HG03432 (cell line): ENCODE measurements at regions not wholly inside any gene's neighbourhood (a gene's known extent, or its start where the extent isn't known, plus 50 kb on each side); places are given as distances from the start of the nearest gene placed in this dataset.
"Not testable (repeated sequence)": the region's sequence is repeated elsewhere in the genome, so short reads cannot be mapped to it uniquely, and the experiment has no call there.

Experiments used
- ATAC-seq: cut with Tn5 transposase; IDR thresholded peaks from one replicate; pipeline ENCODE4 v1.9.1; 2021; ENCODE audit warnings: mild to moderate bottlenecking, moderate library complexity; ENCODE audit not compliant: unreplicated experiment

DNA sequence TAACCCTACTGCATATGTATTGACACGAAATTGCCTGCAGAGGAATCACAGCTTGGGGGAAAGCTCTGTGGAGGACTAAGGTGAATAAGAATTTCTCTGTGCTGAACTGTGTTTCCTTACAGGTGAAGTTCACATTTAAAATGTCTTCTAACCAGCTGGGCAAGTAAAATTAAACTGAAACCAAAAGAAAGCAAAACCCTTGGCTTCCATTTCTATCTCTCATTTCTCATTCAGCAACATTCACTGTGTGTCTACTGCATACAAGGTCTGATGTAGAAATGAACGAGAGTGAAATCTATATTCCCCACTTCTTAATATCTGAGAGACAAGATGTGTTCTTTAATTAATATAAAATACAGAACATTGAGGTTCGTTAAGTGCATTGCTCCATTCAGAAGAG, 397.3 kb downstream of the SOX11 start:
- ATAC-seq = no peak

DNA sequence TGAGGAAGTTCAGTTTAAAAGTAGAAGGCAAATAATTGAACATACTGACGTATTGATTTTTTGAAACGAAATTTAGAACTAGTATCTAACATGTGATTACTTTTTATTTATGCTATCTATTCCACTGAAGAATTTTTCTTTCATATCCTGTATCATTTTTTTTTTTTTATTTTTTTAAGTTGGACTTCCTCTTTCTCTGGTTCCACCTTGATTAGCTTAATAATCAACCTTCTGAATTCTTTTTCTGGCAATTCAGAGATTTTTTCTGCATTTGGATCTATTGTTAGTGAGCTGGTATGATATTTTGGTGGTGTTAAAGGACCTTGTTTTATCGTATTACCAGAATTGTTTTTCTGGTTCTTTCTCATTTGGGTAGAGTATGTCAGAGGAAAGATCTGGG, 411.2 kb downstream of the SOX11 start:
- no peak for ATAC-seq

DNA sequence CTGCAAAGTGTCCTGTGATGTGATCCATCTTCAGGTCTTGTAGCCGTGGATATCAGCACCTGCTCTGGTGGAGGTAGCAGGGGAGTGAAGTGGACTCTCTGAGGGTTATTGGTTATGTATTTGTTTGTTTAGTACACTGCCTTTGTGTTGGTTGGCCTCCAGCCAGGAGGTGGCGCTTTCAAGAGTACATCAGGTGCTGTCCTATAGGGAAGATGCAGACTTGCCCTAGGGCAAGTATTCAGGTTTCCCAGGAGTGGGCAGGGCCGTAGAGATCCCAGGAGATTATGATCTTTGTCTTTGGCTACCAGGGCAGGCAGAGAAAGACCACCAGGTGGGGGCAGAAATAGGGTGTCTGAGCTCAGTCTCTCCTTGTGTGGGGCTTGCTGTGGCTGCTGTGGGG, 411.8 kb downstream of the SOX11 start:
- no peak for ATAC-seq

DNA sequence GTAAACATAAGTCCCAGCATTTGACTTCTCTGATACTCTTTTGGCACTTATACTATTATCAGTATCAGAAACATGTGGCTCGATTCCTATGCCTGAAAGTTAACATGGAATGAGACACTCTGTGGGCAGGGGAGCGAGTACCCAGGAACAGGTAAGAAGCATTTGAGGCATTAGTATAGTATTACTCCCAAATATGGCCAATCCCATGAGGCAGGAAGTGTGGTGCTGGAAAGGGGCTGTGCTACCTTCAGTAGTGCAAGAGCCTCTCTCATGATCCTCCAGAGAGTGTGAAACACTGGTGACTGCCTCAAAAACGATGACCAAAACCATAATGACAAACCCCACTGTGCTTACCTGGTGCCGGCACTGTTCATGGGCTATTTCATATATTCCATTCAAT, 415.1 kb downstream of the SOX11 start:
- ATAC-seq = no peak

DNA sequence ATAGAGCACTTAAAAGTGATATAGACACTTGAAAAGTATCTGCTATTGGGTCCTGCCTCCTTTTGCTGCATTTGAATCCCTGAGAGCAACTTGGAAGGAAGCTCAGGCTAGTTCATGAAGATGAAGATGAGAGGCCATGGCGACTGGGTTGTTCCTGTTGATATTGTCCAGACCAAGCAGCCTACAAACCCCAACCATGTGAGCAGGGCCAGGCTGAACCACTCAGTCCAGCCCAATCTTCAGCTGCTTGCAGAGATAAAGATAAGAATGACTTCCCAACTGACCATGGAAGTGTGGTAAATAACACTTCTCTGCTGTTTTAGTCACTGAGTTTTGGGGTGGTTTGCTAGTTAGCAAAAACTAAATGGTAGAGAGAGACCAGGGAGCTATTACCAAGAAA, 417.6 kb downstream of the SOX11 start:
- no peak for ATAC-seq

DNA sequence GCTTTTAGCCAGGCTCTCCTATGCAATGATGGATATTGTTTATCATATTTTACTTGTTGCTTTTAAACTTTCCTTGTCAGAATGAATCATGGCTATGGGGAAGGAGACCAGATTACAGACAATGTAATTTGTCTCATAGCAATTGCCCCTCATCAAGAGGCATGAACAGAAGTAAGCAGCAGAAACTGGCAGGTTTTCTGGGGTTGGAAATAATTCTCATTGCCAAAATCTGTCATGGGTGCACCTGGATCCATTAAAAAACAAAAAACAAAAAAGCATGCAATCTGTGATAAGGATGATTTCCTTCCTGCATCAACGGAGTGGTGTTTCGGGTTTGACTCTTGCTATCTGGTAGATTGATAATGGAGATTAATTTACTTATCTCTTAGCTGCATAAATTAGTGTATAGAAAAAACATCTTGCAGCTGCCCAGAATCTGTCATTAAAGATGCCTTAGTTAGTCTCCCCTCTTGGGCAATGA, 419.6 kb downstream of the SOX11 start:
- ATAC-seq = no peak

DNA sequence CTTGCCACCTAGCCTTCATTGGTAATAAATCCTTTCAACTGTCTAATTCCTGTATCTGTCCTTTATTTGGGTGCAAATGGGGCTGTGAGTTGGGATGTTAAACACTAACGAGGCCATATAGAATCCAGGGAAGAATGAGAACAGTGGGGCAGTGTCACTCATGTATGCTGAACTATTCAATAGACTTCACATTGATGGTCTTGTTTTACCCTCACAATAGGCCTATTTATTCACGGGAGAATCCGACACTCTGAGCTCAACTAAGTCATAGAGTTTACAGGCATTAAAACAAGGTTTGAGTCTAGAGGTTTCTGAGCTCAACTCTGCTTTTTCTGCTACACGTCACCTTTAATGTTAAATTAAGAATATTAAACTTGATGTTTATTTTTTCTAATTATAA, 421.6 kb downstream of the SOX11 start:
- no peak for ATAC-seq

DNA sequence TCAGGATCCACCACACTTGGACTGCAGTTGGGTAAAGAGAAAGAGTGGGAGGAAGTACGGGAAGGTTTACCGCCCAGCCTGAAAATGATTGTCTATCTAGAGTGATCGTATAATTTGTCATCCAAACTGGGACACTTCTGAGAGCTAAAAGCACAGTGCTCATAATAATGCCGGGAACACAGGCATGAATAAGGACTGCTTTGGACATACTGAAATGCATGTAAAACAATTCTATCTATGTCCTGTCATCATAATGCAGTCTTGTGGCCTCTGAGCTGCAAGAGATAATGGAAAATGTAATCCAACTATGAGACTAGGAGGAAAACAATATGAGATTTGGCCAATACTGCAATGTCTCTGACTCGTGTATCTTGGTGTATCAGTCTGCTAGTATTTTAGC, 435.5 kb downstream of the SOX11 start:
- ATAC-seq = no peak

DNA sequence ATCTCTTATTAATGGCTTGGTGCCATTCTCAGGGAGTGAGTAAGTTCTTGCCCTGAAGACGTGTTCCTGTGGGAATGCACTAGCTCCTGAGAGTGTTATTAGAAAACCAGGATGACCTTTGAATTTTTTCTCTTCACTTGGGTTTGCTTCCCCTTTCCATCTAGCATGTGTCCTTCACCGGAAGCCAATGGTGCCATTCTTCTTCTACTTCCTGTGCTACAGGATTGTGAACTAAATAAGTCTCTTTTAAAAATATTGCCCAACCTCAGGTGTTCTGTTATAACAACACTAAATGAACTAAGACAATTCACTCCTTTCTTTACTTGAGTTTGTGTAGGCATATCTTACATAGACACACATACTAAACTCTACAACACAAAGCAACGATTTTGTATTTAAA, 447.0 kb downstream of the SOX11 start:
- no peak for ATAC-seq

DNA sequence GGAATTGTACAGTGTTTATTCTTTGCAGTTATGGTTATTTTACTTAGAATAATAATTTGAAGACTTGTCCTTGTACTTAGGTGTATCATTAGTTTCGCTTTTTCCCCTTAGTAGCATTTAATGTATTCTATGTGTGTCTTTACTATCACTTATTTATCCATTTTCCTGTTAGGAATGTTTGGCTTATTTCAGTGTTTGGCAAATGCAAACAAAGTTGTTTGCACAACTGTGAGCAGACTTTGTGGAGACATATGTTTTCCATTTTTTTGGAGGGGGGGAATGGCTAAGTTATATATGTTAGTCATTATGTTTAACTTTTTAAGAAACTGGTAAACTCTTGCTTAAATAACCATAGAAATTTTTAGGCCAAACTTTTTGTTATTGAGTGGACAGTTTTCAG, 447.7 kb downstream of the SOX11 start:
- no peak for ATAC-seq

DNA sequence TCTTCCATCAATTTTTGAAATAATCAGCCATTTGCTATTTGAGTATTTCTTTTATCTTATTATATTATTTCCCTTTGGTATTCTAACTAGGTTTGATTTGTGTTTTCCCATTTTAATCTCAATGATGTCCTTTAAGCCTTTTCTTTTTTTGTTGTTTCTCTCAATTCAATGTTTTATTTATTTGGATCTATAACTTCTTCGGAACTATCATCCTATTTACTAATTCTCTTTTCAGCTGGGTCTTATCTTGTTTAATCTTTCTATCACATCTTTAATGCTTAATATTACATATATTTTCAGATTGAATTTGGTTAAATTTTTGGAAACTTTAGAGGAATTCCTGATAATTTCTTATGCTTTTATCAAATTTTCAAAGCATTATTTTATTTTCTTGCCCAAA, 448.3 kb downstream of the SOX11 start:
- no peak for ATAC-seq

DNA sequence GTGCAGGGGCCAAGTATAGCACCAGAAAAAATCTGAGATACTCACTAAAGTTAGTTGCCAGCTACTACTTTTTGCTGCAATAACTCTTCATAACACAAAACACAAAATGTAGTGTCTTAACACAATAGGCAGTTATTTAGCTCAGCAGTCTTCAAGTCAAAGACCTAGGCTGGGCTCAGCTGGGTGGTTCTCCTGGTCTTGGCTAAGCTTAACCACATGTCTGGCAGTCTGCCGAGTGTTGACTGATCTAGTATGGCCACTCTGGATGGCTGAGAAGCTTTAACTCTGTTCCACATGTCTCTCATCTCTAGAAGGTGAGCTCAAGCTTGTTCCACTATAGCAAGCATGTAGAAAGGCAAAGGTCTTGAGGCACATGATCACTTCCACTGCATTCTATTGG, 451.6 kb downstream of the SOX11 start:
- no peak for ATAC-seq

DNA sequence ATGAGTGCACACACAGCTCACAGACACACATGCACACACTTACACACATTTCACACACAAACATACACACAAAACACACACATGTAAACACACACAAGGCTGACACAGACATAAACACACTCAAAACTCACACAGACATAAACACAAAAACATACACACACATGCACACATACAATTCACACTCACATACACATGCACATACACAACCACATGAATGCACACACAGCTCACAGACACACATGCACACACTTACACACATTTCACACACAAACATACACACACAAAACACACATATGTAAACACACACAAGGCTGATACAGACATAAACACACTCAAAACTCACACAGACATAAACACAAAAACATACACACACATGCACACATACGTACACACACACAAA, 455.0 kb downstream of the SOX11 start:
- ATAC-seq = not testable (repeated sequence)

DNA sequence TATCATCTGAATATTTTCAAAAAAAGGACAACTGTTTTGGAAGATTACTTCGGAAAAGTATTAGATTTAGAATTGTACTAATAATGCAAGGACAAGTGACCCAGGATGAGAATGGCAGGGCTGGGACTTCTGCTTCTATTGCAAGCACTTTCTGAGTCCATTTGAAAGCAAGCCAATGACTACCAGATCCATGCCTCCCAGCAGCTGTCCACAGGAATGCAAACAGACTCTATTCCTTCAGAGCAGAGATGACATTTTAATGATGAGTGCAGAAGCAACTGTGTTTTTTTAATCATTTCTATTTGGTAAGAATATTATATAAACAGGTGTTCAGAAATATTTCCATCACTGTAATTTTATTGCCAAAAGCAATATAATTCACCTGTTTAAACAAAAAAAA, 456.7 kb downstream of the SOX11 start:
- no peak for ATAC-seq

DNA sequence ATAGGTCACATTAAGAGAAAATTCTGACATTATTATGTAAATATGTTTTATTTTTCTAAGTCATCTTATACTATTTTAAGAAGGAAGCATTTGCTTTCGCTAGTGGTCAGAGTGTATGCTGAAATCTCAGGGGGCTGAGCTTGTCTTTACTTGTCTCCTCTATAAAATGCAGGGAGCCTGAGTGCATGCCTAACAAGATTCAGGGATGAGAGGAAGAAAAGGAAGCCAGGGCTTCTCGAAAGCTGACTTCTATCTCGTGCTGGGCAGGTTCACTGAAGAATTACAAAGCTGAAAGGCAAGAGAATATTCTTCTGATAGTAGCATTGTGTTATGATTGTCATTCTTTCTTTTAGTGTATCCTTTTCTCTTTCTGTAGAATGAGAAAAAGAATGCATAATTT, 467.4 kb downstream of the SOX11 start:
- ATAC-seq = no peak

DNA sequence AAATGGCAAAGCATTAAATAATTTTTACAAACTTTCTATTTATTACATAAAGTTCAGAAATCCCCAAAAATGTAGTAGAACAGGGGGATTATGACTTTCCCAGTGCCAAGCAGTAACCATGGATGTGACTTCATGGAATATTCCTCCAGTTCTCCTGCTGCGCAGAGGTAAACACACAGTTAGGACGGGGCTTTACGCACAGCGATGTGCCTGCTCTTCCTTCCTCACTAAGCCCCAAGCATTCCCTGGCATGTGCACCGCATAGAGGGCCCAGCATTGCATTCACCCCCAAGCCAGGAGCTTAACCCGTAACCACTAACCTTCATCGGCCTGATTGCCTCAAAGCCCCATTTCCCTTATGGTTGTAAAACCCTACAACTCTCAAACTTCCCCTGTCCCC, 471.7 kb downstream of the SOX11 start:
- no peak for ATAC-seq

DNA sequence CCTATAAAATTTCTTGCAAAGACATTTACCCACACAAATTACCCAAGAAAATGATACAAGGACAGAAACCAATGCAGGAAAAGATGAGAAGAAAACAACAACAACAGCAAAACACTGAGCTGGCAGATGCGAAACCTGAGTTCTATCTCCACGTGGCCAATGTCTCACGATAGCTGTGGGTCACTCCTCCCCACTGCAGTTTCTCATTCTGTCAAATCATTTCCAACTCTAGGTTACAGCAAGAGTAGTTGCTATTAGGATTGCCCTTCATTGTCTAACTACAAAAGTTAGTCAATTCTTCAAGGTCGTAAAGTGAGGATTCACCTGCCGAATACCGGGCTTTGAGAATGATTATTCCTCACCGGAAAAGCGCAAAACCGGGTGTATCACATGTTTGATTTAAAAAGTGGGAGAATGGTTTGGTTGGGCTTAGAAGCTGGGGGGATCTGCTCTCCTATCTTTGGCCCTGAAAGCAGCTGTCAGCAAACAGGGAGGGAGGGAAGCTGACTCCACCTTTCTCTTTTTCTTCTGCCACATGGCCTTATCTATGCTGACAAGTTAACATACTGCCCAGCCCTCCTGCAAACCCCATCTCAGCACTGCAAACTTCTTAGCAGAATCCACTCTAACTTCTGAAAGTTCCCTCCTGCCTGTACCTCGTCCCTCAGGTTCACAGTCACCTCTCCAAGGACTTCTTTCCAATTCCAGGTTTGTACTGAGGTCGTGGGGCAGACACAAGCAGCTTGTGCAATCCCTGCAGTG, 473.0 kb downstream of the SOX11 start:
- ATAC-seq = no peak

DNA sequence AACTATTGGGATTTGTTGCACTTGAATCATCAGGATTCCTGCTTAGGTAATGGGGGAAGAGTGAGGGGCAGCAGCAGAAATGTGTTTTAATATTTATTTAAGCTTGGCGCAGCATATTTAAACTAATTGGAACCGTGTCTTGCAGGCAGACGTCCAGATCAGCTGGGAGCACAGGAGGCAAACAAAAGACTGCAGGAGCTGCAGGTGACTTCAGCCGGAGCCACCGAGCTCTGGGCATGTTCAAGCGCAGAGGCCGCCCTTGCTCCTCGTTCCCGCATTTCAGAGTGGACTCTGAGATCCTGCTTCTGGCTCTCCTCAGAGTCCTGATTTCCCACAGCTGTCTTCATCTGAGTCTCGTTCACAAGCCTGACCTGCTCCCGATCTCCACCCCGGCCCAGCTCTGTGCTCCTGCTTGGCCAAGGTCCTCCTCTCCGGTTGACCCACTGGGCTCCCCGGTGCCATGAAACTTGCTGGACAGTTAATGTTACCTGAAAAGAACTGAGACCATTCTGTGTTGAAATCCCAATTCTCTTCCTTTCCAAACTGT, 475.5 kb downstream of the SOX11 start:
- ATAC-seq = no peak

DNA sequence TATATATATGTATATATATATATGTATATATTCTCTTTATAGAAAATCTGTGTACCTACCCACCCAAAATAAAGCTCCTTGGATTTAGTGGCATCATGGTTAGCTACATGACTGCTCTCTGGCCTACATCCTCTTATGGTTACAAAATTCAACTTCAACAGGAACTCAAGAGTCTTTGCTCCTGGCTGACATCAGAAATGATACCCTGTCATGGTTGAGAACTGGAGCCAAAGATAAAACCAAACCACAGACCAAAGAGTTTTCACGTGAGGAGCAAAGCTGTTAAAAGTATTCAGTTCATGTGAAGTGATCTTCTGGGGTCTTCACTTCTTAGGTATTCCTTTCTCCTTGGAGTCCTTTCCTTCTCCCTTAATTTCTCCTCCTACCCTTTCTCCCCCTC, 476.3 kb downstream of the SOX11 start:
- no peak for ATAC-seq

DNA sequence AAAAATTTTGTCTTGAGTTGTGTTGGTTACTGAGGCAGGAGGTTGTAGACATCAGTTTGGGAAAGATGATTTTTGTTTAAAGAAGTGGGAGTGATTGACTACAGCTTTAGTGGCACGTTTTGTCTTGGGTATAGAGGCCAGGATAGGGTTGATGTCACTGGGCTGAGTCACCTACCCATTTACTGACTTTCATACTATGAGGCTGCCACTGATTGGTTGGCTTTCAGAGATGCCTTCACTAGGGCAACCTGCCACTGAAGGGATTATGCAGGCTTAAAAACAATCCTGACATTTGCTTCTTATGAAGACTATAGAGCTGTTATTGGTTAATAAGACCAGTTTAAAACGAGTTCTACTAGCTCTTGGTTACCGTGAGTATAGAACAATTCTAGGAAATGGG, 479.1 kb downstream of the SOX11 start:
- ATAC-seq = no peak

DNA sequence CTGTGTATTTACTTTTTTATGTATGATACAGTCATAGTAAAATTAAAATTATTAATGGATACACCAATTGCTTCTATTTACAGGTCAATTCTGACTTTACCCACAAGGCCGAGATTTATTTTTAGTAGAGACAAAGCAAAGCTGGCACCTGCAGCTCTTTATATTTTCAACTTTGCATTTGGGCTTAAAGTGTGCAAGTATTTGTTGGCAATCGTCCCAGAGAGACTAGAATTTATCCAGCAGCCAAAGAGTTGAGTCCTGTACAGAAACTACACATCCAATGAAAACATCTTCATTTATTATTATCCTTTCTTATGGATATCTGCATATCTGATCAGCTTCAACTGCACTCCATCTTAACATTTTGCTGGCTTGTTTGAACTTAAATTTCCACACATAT, 485.6 kb downstream of the SOX11 start:
- no peak for ATAC-seq

DNA sequence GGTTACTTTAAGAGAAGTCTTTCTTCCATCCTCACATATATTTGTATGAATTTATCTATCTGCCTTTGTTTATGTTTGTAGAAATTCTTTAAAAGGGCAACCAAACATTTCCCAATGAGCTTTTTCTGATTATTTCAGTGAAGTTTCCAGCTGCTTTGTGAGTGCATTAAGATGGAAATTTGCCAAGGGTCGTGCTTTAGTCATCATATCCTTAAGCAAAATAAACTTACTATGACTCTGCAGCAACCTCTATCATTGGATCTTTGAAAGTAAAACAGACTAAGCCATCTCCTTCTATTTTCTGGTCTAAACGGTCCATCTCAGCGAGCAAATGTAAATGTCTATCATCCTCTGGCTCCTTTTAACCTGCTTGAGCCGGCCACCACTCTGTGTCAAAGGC, 489.3 kb downstream of the SOX11 start:
- no peak for ATAC-seq

DNA sequence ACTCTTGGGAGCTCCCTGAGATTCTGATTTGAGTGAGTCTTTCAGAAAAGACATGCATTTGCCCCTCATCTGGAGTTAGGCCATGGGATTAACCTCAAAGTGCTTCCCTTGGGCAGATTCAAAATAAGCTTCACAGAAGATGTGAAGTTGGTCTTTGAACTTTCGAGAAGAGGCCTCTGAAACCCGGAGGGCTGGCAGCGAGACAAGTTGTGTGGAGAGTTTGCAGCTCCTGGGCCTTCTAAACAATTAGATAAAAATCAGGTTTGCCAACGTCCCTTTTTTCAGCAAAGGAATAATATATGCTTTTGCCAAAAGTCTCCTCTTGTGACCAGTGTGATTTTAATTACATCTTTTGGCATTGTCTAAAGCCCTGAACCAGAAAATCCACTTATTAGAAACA, 489.7 kb downstream of the SOX11 start:
- ATAC-seq = no peak
